ENCODE measurements at regions not wholly inside any gene's neighbourhood (a gene's known extent, or its start where the extent isn't known, plus 50 kb on each side); places are given as distances from the start of the nearest gene placed in this dataset.
"Not testable (repeated sequence)": the region's sequence is repeated elsewhere in the genome, so short reads cannot be mapped to it uniquely, and the experiment has no call there.

DNA sequence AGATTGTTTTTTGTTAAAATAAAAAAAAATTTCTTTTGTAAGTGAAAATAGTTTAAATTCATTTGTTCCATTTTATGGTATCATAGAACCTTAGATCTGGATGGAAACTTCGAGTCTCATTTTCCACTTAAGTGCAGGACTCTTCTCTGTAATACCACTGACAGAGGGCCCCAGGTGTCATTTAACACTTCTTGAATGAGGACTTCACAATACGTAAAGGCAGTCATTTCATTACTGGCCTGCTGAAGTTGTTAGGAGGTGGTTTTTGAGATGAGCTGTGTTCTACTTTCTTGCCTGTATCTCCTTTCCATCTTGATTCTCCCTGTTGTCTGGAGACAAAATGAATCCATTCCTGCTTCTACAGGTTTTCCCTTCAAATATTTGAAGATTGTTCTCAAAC lies 455.3 kb downstream of the DMRT2 start:
- DNase-seq = no peak

GRCh38 chr9:1510712-1511111 lies 460.6 kb downstream of the DMRT2 start:
- DNase-seq = no peak

DNA sequence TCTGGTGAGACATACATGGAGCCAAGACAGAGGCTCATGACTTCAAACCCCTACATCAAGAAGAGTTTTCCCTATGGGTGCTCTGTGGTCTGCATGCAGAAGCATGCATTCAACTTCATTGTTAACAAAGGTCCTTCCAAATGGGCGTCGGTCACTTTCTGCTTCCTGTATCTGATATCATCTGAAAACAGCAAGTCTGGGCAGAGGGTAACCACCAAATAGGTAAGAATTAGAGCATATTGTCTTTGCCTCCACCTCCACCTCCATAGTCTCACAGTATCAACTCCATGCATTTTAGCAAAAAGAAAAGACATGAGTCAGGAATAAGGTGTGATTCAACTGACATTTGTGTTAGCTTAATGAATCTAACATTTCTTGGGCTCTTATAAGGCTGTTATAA lies 462.9 kb downstream of the DMRT2 start:
- DNase-seq = no peak

DNA sequence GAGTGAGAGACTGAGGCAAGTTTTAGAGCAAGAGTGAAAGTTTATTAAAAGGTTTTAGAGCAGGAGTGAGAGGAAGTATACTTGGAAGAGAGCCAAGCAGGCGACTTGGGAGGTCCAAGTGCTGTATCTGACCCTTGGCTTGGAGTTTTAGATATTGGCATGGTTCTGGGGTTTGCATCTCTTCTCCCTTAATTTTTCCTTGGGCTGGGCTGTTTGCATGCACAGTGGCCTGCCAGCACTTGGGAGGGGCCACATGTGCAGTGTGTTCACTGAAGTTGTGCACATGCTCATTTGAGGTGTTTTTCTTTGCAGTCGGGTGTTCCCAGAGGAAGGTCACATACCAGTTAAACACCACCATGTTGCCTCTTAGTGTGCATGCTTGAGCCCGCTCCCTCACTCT lies 464.1 kb downstream of the DMRT2 start:
- no peak for DNase-seq

- no peak for DNase-seq
These were observed 464.7 kb downstream of the DMRT2 start for GRCh38 chr9:1514776-1515363.

DNA sequence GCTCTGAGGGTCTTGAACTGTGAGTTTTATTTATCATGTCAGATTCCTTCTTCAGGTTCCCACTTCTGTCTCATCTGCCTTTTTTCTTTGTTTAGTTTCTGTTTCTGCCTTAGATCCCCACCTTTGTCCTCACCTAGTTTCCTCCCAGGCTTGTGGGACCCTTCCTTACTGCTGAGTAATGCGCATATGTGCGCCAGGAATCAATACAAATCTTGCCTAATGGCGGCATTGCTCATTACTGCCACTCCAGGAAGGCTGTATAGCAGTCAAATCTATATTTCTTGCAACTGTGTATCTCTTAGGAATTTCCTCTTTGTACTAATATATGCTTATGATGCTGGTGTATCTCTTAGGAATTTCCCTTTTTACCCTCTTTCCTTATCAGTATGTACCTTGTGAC lies 465.4 kb downstream of the DMRT2 start:
- no peak for DNase-seq

GRCh38 chr9:1521547-1521946 lies 471.4 kb downstream of the DMRT2 start:
- no peak for DNase-seq

DNA sequence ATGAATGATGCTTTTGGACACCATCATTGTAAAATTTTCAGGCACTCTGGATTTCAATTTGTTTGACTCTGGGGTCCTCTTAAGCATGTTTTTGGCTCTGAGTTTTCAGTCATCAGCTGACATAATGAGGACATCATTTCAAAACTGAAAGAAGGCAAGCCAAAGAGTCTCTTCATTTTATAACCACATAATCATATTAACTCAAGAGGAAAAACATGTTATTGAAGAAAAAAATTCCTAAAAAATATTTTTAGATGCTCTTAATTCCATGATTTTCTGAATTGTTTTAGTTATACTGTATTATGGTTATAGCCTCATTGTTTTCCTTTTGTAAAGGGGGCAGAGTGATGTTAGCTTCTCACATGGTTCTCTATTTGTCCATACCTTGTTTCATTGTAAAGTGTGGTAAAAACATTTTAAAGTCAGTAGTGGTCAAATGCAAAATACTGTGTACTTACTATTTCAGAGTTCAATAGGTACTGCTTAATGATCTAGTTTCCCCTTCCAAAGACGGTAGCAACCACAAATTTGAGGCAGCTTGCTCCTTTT lies 472.1 kb downstream of the DMRT2 start:
- DNase-seq = no peak

- no peak for DNase-seq
These were observed 478.3 kb downstream of the DMRT2 start for GRCh38 chr9:1528456-1528855.

- no peak for DNase-seq
These were observed 480.5 kb downstream of the DMRT2 start for GRCh38 chr9:1530696-1531095.

DNA sequence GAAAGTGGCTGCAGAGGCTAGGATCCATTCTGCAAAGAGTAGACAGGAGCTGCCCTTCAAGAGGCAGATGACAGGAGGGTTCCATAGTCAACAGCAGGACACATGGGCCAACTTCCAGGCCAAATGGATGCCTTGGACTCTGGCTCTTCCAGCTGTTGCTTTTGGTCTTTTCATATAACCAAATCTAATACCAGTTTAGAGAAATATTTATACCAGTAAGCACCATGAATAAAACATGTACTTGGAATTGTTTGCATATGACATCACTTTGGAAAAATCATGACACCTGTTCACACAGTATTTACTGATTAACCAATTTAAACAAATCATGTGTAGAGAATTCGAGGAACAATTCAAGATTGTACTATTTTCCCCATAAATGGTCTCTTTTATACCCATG lies 481.3 kb downstream of the DMRT2 start:
- DNase-seq = no peak

GRCh38 chr9:1532171-1532570 lies 482.0 kb downstream of the DMRT2 start:
- no peak for DNase-seq

- DNase-seq = no peak
These were observed 480.1 kb upstream of the SMARCA2 start for GRCh38 chr9:1535051-1535450.

GRCh38 chr9:1535599-1535998 lies 479.5 kb upstream of the SMARCA2 start:
- no peak for DNase-seq

GRCh38 chr9:1536522-1537170 lies 478.5 kb upstream of the SMARCA2 start:
- no peak for DNase-seq

GRCh38 chr9:1538301-1538700 lies 476.8 kb upstream of the SMARCA2 start:
- no peak for DNase-seq

DNA sequence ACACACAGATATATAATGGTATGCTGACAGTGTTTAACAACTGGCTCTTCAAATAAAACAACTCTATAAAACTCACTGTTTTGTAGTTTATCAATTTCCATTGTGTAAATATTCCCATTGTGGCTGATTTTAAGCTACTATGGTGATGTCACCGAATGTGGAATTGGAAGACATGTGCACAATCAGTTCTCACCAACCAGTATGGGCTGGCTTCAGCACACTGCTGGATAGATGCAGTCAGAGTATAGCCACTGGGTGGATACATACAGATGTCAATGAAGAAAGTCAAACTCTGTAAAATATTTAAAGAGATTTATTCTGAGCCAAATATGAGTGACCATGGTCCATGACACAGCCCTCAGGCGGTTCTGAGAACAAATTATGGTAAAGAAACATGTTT lies 475.9 kb upstream of the SMARCA2 start:
- DNase-seq = no peak

DNA sequence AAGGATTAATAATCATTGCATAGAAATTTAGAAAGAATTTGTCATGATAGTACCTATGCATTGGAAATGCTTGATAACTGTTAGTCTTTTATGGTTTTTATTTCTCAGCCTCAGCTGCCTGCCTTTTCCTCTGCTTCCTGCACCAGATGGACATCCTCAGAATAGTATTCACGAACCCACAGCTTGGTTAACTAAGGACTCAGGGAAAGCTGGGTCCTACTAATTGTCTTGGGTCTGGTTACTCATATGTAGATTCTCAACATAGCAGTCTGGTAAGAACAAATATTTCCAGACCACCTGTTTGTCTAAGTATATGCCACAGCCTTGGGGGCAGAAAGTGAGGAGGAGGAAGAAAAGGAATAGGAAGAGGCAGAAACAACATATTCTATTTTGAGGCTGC lies 464.5 kb upstream of the SMARCA2 start:
- no peak for DNase-seq

DNA sequence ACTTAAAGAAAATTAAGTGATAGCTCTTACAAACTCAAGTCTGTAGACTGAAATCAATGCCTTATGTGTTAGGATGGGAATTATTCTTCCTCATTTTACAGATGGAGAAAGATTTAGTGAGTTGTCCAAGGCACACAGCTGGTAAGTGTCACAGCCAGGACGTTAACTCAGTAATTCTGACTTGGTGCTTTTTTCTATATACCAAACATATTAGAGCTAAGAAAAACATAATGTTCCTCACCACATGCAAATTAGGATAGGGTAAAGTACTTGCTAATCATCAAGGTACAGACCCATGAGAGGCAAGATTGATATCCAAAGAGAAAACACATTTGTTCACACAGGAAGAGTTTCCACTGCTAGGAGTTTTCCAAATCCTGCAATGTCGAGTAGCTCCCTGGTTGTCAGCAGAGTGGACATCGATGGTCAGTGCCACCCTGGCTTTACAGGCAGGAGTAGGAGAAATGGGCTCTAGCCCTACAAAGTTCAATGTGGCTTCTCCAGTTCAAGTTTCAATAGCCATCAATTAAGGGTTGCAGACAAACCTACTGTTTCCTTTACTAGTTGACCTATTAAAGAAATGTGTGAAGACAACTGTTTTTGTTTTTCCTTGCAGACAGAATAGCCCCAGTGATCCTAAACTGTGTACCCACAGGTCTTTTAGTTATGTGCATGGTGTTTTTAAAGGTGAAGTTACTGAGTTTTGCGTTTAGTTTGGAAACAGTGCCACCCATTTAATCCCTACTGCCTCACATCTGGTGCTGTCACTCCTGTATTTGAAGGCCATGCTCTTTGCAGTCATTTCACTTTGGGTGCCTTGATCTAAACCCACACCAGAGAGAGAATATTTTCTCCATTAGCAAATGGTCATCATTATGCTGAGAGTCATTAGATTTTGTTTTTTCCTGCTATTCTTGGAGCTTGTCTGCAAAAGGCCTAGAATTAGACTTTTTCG lies 460.8 kb upstream of the SMARCA2 start:
- no peak for DNase-seq

- DNase-seq = not testable (repeated sequence)
These were observed 456.5 kb upstream of the SMARCA2 start for GRCh38 chr9:1558666-1559065.

GRCh38 chr9:1575939-1576338 lies 439.2 kb upstream of the SMARCA2 start:
- no peak for DNase-seq

GRCh38 chr9:1580215-1580614 lies 434.9 kb upstream of the SMARCA2 start:
- DNase-seq = no peak

DNA sequence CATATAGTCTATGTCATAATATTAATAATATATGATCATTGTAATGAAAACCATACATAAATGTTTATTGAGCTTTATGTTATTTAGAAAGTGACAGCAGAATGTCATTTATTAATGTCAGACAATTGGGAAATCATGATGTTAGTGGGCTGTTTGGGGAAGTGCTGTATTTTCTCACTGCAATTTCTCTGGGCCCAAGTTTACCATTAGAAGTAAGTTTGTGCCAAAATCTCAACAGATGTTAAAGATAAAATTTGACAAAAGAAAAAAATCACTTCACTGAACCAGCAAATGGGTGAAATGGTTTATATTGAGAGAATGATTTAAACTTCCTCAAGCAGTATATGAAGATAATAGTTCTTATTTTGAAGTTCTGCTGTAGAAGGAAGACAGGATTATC lies 433.2 kb upstream of the SMARCA2 start:
- no peak for DNase-seq

DNA sequence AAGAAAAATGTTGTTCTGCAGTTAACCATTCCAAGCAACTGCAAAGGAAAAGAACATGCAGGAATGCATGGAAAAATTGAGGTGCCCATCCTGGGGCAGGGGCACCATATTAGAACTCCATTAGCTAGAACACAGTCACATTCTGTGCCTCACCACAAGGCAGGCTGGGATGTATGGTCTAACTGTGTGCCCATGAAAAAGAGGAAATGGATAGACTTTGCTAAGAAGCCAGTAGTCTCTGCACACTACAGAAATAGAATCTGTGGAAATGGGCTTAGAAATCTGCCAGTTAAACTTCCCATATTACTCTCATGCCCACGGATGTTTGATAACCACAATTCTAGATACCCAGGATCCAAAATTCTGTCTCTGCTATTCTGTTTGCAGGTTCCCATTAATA lies 423.8 kb upstream of the SMARCA2 start:
- DNase-seq = no peak

Data from NCI-H187 (cell line).